Body of pancreas (tissue), 4 donors: ENCODE measurements at regions not wholly inside any gene's neighbourhood (a gene's known extent, or its start where the extent isn't known, plus 50 kb on each side); places are given as distances from the start of the nearest gene placed in this dataset.

ENCODE experiments used
- POLR2A ChIP-seq, 3 donors: fragments of 450-650 bp; IDR thresholded peaks; one replicate each; pipeline ENCODE4 v1.6.1; 2016; ENCODE audit warnings: antibody characterized with exemption in 3 of 3, mild to moderate bottlenecking in 2 of 3
- TF ChIP-seq, protein P1 (sequence below), 7 experiments: fragments of 450-650 bp in 4 of 7; fragments of 200-600 bp in 3 of 7; sonication (generic) in 3 of 7; IDR thresholded peaks; one replicate each; pipeline ENCODE4 v1.5.1; 2016 to 2019; ENCODE audit warnings: antibody characterized with exemption in 7 of 7

DNA sequence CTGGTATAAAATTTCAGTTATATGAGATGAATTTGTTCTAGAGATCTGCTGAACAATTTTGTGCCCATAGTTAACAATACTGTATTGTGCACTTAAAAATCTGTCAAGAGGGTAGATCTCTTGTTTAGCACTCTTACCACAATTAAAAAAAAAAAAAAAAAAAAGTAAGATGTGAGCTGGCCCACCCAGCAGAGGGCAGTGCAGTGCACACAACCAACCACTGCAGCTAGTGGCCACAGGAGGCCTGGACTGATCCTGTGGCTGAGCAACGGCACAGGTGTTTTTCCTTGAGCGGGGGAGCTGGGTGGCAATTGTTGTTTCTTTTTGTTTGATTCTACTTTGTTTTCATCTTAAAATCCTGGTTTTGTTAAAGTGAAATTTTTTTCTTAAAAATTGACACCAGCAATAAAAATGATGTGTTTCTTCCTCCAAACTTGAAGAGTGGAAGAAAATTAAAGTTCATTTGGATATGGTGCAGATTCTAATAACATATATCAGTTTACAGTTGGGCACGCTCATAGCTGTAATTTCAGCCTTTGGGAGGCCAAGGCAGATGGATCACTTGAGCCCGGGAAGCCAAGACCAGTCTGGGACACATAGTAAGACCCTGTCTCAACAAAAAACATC lies 171.1 kb upstream of the TBX20 start:
- TF ChIP-seq, protein P1, sequence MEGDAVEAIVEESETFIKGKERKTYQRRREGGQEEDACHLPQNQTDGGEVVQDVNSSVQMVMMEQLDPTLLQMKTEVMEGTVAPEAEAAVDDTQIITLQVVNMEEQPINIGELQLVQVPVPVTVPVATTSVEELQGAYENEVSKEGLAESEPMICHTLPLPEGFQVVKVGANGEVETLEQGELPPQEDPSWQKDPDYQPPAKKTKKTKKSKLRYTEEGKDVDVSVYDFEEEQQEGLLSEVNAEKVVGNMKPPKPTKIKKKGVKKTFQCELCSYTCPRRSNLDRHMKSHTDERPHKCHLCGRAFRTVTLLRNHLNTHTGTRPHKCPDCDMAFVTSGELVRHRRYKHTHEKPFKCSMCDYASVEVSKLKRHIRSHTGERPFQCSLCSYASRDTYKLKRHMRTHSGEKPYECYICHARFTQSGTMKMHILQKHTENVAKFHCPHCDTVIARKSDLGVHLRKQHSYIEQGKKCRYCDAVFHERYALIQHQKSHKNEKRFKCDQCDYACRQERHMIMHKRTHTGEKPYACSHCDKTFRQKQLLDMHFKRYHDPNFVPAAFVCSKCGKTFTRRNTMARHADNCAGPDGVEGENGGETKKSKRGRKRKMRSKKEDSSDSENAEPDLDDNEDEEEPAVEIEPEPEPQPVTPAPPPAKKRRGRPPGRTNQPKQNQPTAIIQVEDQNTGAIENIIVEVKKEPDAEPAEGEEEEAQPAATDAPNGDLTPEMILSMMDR (IDR thresholded peaks at IDR 0.05), result peak; percentile 28 to 95 (median 86)
- no peak for TF ChIP-seq POLR2A (IDR thresholded peaks at IDR 0.05)
